ENCODE measurements at regions not wholly inside any gene's neighbourhood (a gene's known extent, or its start where the extent isn't known, plus 50 kb on each side); places are given as distances from the start of the nearest gene placed in this dataset.

GRCh38 chr9:115191667-115192066, 73.7 kb upstream of the TNC start:
- in situ Hi-C loops (cut with MboI; ENCODE audit: low pct_unique_long_range_greater_than_20kb, low sequenced_read_pairs, unreplicated experiment) = no loop called here
- DNase-seq (ENCODE audit: low spot score) = peak; percentile 13
- TF ChIP-seq CTCF (IDR thresholded peaks at IDR 0.05; ENCODE audit: extremely low read depth, insufficient read depth, missing control alignments) = no peak

GRCh38 chr9:115192280-115192679, 74.3 kb upstream of the TNC start:
- TF ChIP-seq CTCF (IDR thresholded peaks at IDR 0.05; ENCODE audit: extremely low read depth, insufficient read depth, missing control alignments) = no peak
- in situ Hi-C loops (cut with MboI; ENCODE audit: low pct_unique_long_range_greater_than_20kb, low sequenced_read_pairs, unreplicated experiment) = no loop called here
- no peak for DNase-seq (ENCODE audit: low spot score)

GRCh38 chr9:115192835-115193525, 75.0 kb upstream of the TNC start:
- in situ Hi-C loops (cut with MboI; ENCODE audit: low pct_unique_long_range_greater_than_20kb, low sequenced_read_pairs, unreplicated experiment) = no loop called here
- DNase-seq (ENCODE audit: low spot score) = no peak
- no peak for TF ChIP-seq CTCF (IDR thresholded peaks at IDR 0.05; ENCODE audit: extremely low read depth, insufficient read depth, missing control alignments)

GRCh38 chr9:115193777-115194176, 75.8 kb upstream of the TNC start:
- no peak for TF ChIP-seq CTCF (IDR thresholded peaks at IDR 0.05; ENCODE audit: extremely low read depth, insufficient read depth, missing control alignments)
- no peak for DNase-seq (ENCODE audit: low spot score)
- in situ Hi-C loops (cut with MboI; ENCODE audit: low pct_unique_long_range_greater_than_20kb, low sequenced_read_pairs, unreplicated experiment) = no loop called here

- no peak for DNase-seq (ENCODE audit: low spot score)
- no peak for TF ChIP-seq CTCF (IDR thresholded peaks at IDR 0.05; ENCODE audit: extremely low read depth, insufficient read depth, missing control alignments)
- in situ Hi-C loops (cut with MboI; ENCODE audit: low pct_unique_long_range_greater_than_20kb, low sequenced_read_pairs, unreplicated experiment) = no loop called here
These were observed 76.3 kb upstream of the TNC start for GRCh38 chr9:115194216-115194615.

GRCh38 chr9:115195912-115196311, 78.0 kb upstream of the TNC start:
- TF ChIP-seq CTCF (IDR thresholded peaks at IDR 0.05; ENCODE audit: extremely low read depth, insufficient read depth, missing control alignments) = no peak
- no peak for DNase-seq (ENCODE audit: low spot score)
- in situ Hi-C loops (cut with MboI; ENCODE audit: low pct_unique_long_range_greater_than_20kb, low sequenced_read_pairs, unreplicated experiment) = no loop called here
